CD4-positive, alpha-beta T cell (primary cell): ENCODE measurements at regions not wholly inside any gene's neighbourhood (a gene's known extent, or its start where the extent isn't known, plus 50 kb on each side); places are given as distances from the start of the nearest gene placed in this dataset.

Experiments used
- ATAC-seq: fragments of 200-7000 bp; cut with Tn5 transposase; one replicate; pipeline ENCODE4 v1.10.0; 2022; ENCODE audit warnings: mild to moderate bottlenecking; ENCODE audit not compliant: poor library complexity
- CTCF ChIA-PET: fragments of 350-600 bp; sonication (Branson Sonifier 250); formaldehyde crosslinking; loops from one replicate; lab custom pipeline; 2021; ENCODE audit warnings: antibody characterized with exemption, inconsistent platforms; lab: Charles Lee
- POLR2A ChIA-PET: fragments of 350-600 bp; sonication (Branson Sonifier 250); formaldehyde crosslinking; loops from one replicate; lab custom pipeline; 2021; ENCODE audit warnings: antibody characterized with exemption, inconsistent platforms; lab: Charles Lee
- DNase-seq, 14 experiments: peaks; one replicate each; pipeline ENCODE4 v3.0.0-alpha.2; 2013 to 2020; ENCODE audit warnings: mixed read lengths in 2 of 14
- H3K27ac ChIP-seq, 2 donors: one replicate each; pipeline versions ENCODE4 v1.5.1 to v1.7.0; 2013; ENCODE audit warnings: low read length in 2 of 2, low read depth in 1 of 2, mild to moderate bottlenecking in 1 of 2
- H3K27me3 ChIP-seq, 2 experiments: 1 replicate in 1 of 2; 2 replicates in 1 of 2; pipeline versions ENCODE4 v1.6.1 to v1.7.0; 2013; ENCODE audit warnings: low read length in 2 of 2, control low read depth in 1 of 2, mild to moderate bottlenecking in 1 of 2, moderate library complexity in 1 of 2; ENCODE audit not compliant: insufficient read depth in 2 of 2, control insufficient read depth in 1 of 2
- H3K36me3 ChIP-seq: one replicate; pipeline ENCODE4 v1.6.1; 2013; ENCODE audit warnings: low read length, control low read depth; ENCODE audit not compliant: insufficient read depth
- H3K4me1 ChIP-seq: one replicate; pipeline ENCODE4 v1.6.1; 2013; ENCODE audit warnings: low read length, control low read depth; ENCODE audit not compliant: insufficient read depth
- H3K4me3 ChIP-seq: one replicate; pipeline ENCODE4 v1.5.1; 2013; ENCODE audit warnings: mild to moderate bottlenecking, low read length, moderate library complexity
- H3K9me3 ChIP-seq, 2 experiments: 1 replicate in 1 of 2; 2 replicates in 1 of 2; pipeline versions ENCODE4 v1.6.1 to v1.7.0; 2013; ENCODE audit warnings: low read length in 2 of 2, mild to moderate bottlenecking in 2 of 2, control low read depth in 1 of 2, moderate library complexity in 1 of 2; ENCODE audit not compliant: control insufficient read depth in 1 of 2, insufficient read depth in 1 of 2
- H3K27ac Mint-ChIP-seq: one replicate; pipeline ENCODE4 v1.8.0; 2020; ENCODE audit warnings: mixed read lengths
- H3K27me3 Mint-ChIP-seq: one replicate; pipeline ENCODE4 v1.8.0; 2021; ENCODE audit warnings: mixed read lengths
- H3K36me3 Mint-ChIP-seq: one replicate; pipeline ENCODE4 v1.8.0; 2021; ENCODE audit warnings: low read depth, mixed read lengths
- H3K4me1 Mint-ChIP-seq: one replicate; pipeline ENCODE4 v1.8.0; 2021; ENCODE audit warnings: low read depth, mixed read lengths
- H3K4me3 Mint-ChIP-seq: one replicate; pipeline ENCODE4 v1.8.0; 2020; ENCODE audit warnings: mild to moderate bottlenecking, mixed read lengths
- H3K9me3 Mint-ChIP-seq: one replicate; pipeline ENCODE4 v1.8.0; 2020; ENCODE audit warnings: mixed read lengths
- CTCF ChIP-seq: fragments of 200-600 bp; IDR thresholded peaks from one replicate; pipeline ENCODE4 v1.8.0; 2022; ENCODE audit warnings: antibody characterized with exemption, mild to moderate bottlenecking
- intact Hi-C, 2 experiments: fragments of 100-400 bp; cut with DNase I in 1 of 2; cut with micrococcal nuclease in 1 of 2; formaldehyde crosslinking; loops; one replicate each; pipeline versions ENCODE4 v1.15.1 to v1.9.0; 2023 to 2025; cut with DNase I, micrococcal nuclease

GRCh38 chr6:137371634-137372016 is 122.6 kb downstream of the OLIG3 start:
- H3K4me1 Mint-ChIP-seq = peaks cover 10% of the 10 kb centered on the region
- TF ChIP-seq CTCF = no peak
- Histone ChIP-seq H3K36me3 (no peaks in the 10 kb centered on the region), H3K4me1 (peaks cover 3% of the 10 kb centered on the region), H3K27me3 (no peaks in the 10 kb centered on the region), H3K27ac (no peak overlapping the region), H3K4me3 (no peak overlapping the region), H3K9me3 (no peaks in the 10 kb centered on the region)
- H3K4me3 Mint-ChIP-seq = no peak overlapping the region
- CTCF ChIA-PET = no interaction called here
- H3K36me3 Mint-ChIP-seq = no peaks in the 10 kb centered on the region
- no peak overlapping the region for H3K27ac Mint-ChIP-seq
- DNase-seq (no peak), ATAC-seq (no peak)
- no peaks in the 10 kb centered on the region for H3K9me3 Mint-ChIP-seq
- intact Hi-C loops = no loop called here
- POLR2A ChIA-PET = no interaction called here
- no peaks in the 10 kb centered on the region for H3K27me3 Mint-ChIP-seq

GRCh38 chr6:137370871-137371633 is 123.1 kb downstream of the OLIG3 start:
- Mint-ChIP-seq H3K9me3 (no peaks in the 10 kb centered on the region), H3K4me3 (no peak overlapping the region), H3K27me3 (no peaks in the 10 kb centered on the region), H3K4me1 (peaks cover 5% of the 10 kb centered on the region), H3K36me3 (no peaks in the 10 kb centered on the region), H3K27ac (no peak overlapping the region)
- ATAC-seq = no peak
- ChIA-PET CTCF (no interaction called here), POLR2A (interaction anchor here (0.8 to 1.4 kb wide), 2 partner anchors 11 to 53 kb away, joined by 3 to 4 read pairs; no protein-coding TSS in a partner anchor)
- TF ChIP-seq CTCF = no peak
- H3K36me3 ChIP-seq = no peaks in the 10 kb centered on the region
- H3K27ac ChIP-seq = no peak overlapping the region
- no peak overlapping the region for H3K4me3 ChIP-seq
- intact Hi-C loops = no loop called here
- peaks cover 3% of the 10 kb centered on the region for H3K4me1 ChIP-seq
- H3K9me3 ChIP-seq = no peaks in the 10 kb centered on the region
- no peaks in the 10 kb centered on the region for H3K27me3 ChIP-seq
- DNase-seq = no peak

GRCh38 chr6:137369136-137369535 is 125.1 kb downstream of the OLIG3 start:
- H3K4me3 ChIP-seq = no peak overlapping the region
- ChIA-PET POLR2A (no interaction called here), CTCF (interaction anchor here (0.8 to 1.4 kb wide), 4 partner anchors 7 to 55 kb away, joined by 3 to 4 read pairs (median 3); no protein-coding TSS in a partner anchor)
- no peaks in the 10 kb centered on the region for H3K36me3 Mint-ChIP-seq
- H3K4me1 ChIP-seq = peaks cover 2% of the 10 kb centered on the region
- ATAC-seq = no peak
- TF ChIP-seq CTCF = no peak
- H3K9me3 Mint-ChIP-seq = no peaks in the 10 kb centered on the region
- H3K27ac ChIP-seq = no peak overlapping the region
- no peaks in the 10 kb centered on the region for H3K36me3 ChIP-seq
- peaks cover 7% of the 10 kb centered on the region for H3K4me1 Mint-ChIP-seq
- no peaks in the 10 kb centered on the region for H3K9me3 ChIP-seq
- intact Hi-C loops = no loop called here
- no peak for DNase-seq
- no peak overlapping the region for H3K27ac Mint-ChIP-seq
- no peak overlapping the region for H3K4me3 Mint-ChIP-seq
- no peaks in the 10 kb centered on the region for H3K27me3 Mint-ChIP-seq
- no peaks in the 10 kb centered on the region for H3K27me3 ChIP-seq
